GM19328 (cell line): ENCODE measurements at regions not wholly inside any gene's neighbourhood (a gene's known extent, or its start where the extent isn't known, plus 50 kb on each side); places are given as distances from the start of the nearest gene placed in this dataset.
"Not testable (repeated sequence)": the region's sequence is repeated elsewhere in the genome, so short reads cannot be mapped to it uniquely, and the experiment has no call there.

Experiments used
- ATAC-seq: cut with Tn5 transposase; IDR thresholded peaks from one replicate; pipeline ENCODE4 v1.9.1; 2021; ENCODE audit warnings: mild to moderate bottlenecking, moderate library complexity; ENCODE audit not compliant: unreplicated experiment

DNA sequence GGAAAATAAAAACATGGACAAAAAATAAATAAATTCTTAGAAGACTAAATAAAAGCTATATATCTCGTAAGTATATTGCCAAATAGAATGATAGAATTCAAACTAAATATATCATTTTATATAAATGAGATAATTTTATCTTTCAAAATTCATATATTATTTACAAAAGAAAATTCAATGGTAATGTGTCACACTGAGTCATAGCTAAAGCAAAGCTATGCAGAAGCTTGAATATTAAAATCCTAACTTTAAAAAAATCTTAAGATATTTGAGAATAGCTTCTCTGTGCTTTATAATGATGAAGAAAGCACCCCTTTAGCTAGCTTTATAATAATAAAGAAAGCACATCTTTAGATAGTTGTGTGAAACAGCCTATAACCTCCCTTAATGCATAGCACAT is 1010.8 kb downstream of the OTOL1 start:
- ATAC-seq, result no peak

DNA sequence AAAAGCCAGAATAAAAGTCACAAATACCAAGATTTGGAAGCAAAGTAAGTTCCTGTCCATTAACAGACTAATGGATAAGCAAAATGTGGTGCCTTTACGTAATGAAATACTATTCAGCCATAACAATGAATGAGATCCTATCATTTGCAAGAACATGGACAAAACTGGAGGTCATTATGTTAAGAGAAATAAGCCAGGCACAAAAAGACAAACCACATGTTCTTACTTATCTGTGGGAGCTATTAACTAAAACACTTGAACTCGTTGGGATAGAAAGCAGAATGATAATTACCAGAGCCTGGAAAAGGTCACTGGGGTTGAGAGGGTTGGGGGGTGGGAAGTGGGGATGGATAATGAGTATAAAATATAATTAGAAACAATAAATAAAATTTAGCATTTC is 1015.9 kb downstream of the OTOL1 start:
- no peak for ATAC-seq

DNA sequence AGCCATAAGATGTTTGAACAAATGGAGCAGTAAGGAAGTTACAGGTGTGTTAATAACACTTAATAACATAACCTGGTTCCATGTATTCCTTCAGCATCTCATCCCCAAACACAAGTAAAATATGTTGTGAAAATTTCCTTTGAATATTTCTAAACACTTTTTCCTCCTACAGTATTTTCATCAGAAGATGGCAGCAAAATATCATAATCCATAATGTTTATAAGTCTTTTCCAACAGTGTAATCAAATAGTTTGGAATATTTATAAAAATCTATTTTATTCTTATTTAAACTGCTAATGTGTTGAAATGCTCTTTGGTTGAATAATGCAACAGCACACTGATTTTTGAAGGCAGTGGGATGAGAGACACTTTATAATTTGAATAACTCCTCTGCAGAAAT is 1020.5 kb downstream of the OTOL1 start:
- no peak for ATAC-seq

DNA sequence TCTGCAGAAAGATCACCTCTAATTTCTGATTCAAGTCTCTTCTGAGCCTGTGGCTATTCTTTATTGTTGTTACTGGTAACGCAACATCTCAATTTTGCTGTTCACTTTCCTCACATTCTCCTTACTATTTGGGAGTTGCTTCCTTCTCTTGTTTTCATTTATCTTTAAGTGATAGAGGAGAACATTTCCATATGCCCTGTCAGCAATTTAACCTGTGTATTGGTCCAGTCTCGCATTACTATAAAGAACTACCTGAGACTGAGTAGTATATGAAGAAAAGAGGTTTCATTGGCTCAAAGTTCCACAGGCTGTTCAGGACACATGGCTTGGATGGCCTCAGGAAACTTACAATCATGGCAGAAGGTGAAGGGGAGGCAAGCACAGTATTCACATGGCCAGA is 1025.1 kb downstream of the OTOL1 start:
- no peak for ATAC-seq

DNA sequence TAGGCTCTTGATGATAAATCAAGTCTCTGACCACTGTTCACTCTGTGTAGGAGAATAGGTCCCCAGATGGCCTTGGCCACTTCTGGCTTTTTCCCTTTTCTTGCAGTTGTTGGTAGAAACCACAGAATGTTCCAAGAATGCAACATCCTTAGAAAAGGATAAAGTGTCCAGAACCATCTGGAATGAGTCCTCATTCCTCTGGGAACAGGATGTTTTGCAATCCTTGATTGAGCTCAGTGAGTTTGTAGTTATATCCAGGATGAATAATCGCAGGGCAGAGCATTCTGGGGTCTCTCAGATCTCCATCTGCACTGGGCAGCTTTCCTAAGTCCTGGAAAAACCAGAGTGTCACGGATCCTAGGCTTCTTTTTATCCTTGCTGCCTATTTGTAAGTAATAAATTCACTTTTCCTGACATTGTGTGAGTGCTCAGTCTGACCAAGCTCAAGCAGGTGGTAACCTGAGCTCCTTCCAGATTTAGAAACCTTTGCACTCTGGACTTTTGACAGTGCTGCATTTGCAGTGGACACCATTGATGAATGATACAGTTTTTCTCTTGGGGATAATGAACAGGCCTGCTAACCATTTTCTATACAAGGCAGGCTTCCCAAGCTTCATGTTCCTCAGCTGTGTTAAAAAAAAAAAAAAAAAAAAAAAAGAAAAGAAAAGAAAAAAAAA is 1028.6 kb downstream of the OTOL1 start:
- no peak for ATAC-seq

DNA sequence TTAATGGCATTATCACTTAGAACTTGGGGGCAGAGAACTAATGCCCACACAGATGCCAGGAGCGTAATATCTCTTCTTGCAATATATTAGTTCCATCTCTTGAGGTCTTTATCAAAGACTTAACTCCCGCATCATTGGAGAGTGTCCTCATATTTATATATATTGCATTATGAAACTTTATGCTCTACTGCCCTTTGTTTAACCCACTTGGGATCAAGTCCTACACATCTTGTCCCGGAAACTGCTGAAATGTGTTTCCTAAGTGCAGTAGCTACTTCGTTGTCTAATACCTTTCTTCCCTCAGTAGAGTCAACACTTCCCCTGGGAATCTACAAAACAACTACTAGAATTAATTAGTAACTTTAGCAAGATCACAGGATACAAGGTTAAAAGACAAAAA is 1029.2 kb downstream of the OTOL1 start:
- no peak for ATAC-seq

DNA sequence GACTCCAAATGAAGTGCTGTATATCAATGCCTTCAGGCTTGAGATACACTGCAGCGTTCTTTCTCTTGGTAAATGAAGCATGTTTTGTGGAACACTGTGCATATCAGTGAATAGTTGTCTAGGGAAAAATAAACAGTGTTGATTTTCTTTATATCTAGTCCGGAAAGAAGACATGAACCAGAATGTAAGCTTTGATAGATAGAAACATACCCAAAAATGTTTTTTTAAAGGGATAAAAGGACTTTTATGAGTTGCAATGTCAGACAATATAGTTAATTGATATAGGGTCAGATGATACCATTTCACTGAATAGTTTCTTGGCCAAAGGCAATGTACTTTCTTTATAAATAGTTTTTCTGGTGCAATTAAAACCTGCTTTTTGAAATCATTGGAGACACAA is 1037.8 kb downstream of the OTOL1 start:
- ATAC-seq, result no peak

DNA sequence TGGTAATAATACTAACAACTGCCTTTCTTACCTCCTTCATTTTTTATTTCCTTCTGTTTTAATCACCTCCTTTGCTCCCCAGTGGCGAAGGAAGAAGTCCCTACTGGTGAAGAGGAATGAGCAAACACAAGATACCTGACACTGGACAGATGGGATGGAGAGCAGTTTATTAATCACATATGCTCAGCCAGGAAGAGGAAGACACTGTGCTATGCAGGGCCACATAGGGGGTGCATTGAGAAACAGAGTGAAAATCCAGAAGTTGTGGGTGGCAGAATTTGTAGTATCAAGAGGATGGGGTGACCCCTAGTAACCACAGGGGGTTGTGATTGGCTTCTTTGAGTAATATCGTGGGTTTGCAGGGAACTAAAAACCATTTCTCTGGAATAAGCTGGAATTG is 1041.9 kb downstream of the OTOL1 start:
- no peak for ATAC-seq

DNA sequence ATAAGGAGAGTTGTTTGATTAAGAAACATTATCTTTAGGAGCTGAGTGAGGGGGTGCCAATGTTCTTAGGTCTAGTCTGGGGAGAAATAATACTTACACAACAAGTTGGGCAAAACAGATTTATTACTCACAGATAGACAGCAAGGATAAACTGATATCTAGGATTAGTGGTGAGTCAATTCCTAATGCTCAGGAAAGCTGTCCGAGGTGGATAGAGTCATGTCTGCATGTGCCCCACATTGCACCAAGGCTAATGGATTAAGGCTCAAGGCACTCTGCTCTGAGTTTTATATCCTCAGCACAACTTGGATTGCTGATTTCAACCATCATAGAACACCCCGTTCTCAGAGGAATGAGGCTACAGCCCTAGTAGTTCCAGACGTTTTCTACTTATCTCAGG is 1042.3 kb downstream of the OTOL1 start:
- no peak for ATAC-seq

DNA sequence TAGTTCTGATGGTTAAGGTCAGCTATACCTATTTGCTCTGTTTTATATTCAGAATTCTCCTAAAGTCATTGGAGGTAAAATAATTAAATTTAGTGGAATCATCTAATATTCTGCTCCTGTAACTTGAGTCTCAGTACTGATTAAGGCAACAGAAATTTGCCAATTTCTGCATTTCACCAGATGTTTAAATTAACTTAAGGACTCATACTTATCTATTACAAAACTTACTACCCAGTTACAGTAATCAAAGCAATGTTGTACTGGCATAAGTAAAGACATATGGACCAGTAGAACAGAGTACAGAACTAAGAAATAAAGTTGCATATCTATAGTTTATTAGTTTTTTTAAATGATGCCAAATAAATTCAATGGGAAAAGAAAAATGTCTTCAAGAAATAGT is 1043.8 kb downstream of the OTOL1 start:
- no peak for ATAC-seq

DNA sequence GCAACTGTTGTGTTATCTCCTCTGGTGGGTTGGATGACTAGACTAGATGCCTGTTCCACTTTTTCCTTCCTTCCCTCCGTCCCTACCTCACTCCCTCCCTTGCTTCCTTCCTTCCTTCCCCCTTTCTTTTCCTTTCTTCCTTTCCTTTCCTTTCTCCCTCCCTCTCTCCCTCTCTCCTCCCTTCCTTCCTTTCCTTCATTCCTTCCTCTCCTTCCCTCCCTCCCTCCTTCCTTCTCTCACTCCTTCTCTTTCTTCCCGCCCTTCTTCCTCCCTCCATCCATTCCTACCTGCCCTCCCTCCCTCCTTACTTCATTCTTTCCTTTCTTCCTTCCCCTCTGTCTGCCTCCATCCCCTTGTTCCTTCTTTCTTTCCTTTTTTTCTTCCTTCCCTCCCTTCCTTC is 1045.3 kb downstream of the OTOL1 start:
- ATAC-seq, result no peak

DNA sequence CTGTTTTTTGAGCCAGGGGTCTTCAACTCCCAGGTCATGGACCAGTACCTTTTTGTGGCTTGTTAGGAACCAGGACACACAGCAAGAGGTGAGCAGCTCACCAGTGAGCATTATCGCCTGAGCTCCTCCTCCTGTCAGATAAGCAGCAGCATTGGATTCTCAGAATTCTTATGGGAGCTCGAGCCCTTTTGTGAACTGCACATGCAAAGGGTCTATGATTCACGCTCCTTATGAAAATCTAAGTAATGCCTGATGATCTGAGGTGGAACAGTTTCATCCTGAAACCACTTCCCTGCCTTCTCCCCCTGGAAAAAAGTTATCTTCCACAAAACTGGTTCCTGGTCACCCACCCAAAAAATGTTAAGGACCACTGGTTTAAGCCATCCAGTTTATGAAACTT is 1047.6 kb downstream of the OTOL1 start:
- ATAC-seq, result no peak

DNA sequence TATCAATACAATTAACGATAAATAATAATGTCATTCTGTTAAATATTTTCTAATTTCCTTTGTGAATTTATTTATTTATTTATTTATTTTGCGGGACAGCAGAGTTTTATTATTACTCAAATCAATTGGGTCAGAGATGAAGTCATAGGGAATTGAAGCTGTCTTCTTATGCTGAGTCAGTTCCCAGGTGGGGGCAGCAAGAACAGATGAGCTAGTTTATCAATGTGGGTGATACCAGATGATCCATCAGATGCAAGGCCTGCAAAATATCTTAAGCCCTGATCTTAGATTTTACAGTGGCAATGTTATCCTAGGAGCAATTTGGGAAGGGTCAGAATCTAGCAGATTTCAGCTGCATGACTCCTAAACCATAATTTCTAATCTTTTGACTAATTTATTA is 1050.3 kb downstream of the OTOL1 start:
- no peak for ATAC-seq

DNA sequence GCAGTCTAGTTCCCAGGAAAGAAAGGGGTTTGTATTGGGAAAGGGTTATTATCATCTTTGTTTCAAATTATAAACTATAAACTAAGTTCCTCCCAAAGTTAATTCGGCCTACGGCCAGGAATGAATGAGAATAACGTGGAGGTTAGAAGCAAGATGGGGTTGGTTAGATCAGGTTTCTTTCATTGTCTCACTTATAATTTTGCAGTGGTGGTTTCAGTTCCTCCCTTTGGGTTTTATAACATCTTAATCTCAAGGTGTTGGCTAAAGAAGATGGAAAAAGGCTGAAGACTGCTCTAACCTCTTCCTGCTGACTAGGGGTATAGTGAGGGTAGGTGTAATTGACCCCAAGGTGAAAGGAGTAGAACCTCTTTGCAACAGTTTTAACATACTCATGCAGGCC is 1050.7 kb downstream of the OTOL1 start:
- no peak for ATAC-seq

DNA sequence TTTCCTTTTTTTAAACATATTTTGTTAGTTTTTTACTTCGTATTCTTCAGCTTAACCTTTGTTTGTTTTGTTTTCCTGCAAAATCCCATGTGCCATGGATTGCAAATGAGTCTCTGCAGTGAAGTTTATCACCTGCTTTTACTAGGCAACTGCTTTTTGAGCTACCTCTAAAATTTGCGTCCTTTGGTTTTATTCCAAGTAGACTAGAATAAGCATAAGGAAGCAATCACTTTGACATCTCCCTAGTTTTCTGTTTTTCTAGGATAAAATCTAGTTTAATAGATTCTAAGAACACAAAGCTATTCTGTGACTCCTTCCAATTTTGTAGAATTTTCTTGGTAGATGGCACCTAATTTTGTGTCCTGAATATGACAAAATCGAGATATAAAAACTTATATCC is 1059.2 kb downstream of the OTOL1 start:
- no peak for ATAC-seq

DNA sequence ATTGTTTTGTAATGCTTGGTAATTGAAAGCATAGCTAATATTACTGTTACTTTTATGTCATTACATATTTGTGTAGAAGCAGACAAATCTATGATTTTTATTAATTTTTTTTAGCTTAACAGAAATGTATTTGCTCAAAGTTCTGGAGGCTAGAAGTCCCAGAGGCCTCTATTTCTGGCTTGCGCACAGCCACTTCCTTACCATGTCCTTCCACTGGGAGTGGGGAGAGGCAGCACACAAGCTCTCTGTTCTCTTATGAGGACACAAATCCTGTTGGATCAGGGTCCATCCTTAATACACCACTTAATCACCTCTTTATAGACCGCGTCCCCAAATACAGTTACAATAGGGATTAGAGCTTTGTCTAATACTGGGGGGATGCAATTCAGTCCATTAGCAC is 1061.4 kb downstream of the OTOL1 start:
- no peak for ATAC-seq

DNA sequence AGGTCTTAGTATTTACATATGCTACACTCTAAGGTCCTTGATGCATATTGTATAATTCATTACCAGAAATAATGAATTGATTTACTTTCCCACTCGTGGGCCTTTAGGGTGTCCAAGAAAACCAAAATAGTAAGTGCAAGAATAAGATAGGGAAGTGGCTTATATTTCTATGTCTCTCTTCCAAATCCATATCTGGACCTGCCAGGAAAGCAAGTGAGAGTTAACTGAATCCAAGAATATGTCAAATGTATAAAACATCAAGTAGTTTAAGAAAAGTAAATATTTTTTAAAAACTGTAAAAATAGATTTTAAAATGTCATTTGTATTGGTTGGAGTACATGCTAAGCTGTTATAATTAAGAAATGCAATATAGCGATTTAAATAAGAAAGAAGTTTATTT is 1072.1 kb downstream of the OTOL1 start:
- no peak for ATAC-seq

DNA sequence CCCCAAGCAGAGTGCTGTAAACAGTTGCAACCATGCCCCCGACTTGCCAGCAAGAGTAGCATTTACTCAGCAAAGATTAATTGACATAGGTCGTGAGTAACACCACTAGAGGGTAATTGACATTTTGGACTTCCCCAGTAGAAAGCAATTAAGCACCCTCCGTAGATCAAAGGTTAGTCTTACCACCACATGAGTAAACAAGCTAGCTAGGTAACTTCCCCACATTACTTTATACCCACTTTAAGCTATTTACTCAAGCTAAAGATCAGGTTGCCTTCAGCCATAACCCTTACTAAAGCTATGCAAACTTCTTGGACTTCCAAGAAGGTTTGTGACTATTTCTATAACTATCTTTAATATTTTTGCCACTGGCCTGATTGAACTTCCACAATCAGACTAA is 1072.7 kb downstream of the OTOL1 start:
- no peak for ATAC-seq

DNA sequence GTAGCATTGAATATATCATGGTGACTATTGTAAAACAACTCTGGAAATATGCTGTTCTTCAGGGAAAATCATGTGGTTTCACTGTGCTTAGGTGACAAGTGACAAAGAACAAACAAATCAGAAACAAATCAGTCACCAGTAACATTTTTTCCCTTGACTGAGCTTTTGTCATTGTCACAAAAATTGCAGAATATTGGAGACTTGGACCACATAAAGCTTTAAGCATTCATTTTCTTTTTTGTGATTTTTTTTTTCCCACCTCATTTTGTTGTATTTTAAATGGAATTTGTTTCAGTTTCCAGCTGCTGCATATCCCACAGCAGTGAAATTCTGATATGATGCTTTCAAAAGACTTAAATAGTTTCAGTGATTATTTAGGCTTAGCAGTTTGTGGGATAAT is 1088.4 kb downstream of the OTOL1 start:
- no peak for ATAC-seq

DNA sequence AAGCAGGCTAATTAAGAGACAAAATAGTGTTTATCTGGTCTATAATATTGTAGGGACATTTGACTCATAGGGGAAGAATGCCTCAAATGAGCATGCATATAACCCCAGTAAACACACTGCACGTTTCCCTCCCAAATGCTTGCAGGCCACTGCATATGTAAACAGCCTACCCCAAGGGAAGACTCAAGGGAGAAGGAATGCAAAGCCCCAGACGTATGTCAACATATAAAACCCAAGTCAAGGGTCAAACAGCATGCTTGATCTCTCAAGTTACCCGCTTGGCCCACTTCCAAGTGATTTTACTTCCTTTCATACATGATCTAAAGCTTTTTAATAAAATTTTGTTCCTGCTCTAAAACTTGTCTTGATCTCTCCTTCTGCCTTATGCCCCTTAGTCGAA is 1090.0 kb downstream of the OTOL1 start:
- no peak for ATAC-seq

DNA sequence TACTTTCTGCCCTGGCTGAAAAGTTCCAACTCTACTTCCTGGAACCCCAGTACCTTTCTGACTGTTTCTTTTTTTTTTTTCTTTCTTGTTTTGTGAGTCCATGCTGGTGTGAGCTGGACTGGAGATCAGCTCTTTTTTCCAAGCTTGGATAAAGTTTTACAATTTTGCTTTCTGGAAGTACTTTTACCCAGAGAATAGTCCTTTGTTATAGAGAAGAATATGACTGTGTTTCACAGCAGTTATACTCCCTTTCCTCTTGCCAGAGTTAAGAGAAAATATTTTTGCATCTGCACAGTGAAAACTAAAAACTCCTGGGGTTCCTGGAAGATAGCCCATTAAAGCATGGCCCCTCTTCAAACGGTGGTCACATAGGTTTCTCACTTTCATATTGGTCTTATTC is 1100.6 kb downstream of the OTOL1 start:
- ATAC-seq, result no peak

DNA sequence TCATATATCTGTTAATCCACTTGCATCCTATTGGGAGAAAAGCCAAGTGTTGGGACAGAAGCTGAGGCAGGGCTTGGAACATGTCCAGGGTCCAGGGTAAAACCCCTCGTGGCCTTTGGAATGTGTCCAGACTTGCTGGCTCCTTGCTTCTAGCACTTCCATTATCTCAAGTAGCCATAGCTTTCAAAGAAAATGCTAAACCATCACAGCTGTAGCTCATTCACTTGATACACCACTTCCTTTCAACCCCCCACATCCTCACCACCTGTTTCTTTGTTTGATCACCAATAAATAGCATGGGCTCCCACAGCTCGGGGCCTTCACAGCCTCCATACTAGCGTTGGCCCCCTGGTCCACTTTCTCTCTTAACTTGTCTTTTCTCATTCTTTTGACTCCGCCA is 1101.9 kb downstream of the OTOL1 start:
- ATAC-seq, result not testable (repeated sequence)

DNA sequence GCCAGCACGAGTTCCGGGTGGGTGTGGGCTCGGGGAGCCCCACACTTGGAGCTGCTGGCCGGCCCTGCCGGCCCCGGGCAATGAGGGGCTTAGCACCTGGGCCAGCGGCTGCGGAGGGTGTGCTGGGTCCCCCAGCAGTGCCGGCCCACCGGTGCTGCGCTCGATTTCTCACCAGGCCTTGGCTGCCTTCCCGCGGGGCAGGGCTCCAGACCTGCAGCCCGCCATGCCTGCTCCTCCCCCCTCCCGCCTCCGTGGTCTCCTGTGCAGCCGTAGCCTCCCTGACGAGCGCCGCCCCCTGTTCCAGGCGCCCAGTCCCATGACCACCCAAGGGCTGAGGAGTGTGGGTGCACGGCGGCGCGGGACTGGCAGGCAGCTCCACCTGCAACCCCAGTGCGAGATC is 1103.1 kb downstream of the OTOL1 start:
- ATAC-seq, result not testable (repeated sequence)
